C1 segment of cervical spinal cord (tissue), 14 donors: ENCODE measurements at regions not wholly inside any gene's neighbourhood (a gene's known extent, or its start where the extent isn't known, plus 50 kb on each side); places are given as distances from the start of the nearest gene placed in this dataset.
"Not testable (repeated sequence)": the region's sequence is repeated elsewhere in the genome, so short reads cannot be mapped to it uniquely, and the experiment has no call there.

Experiments used
- DNase-seq, 14 donors: peaks; one replicate each; lab custom pipeline; 2025; lab: John Stamatoyannopoulos, UW

DNA sequence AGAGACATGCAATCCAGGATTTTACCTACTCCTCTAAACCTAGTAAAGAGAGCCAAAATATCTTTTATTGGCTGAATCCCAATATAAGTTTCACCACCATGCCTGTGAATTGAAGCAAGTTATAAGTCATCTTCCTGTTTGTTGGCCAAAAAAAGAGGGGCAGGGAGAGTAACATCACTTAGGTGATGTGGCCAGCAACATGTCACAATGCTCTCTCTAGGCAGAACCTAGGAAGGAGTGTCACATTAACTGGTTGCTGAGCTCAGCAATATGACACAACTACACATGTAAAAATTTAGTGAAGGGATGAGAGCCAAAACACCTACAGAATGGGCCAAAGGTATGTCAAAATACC, 895.9 kb upstream of the AMELY start:
- DNase-seq = no peak

DNA sequence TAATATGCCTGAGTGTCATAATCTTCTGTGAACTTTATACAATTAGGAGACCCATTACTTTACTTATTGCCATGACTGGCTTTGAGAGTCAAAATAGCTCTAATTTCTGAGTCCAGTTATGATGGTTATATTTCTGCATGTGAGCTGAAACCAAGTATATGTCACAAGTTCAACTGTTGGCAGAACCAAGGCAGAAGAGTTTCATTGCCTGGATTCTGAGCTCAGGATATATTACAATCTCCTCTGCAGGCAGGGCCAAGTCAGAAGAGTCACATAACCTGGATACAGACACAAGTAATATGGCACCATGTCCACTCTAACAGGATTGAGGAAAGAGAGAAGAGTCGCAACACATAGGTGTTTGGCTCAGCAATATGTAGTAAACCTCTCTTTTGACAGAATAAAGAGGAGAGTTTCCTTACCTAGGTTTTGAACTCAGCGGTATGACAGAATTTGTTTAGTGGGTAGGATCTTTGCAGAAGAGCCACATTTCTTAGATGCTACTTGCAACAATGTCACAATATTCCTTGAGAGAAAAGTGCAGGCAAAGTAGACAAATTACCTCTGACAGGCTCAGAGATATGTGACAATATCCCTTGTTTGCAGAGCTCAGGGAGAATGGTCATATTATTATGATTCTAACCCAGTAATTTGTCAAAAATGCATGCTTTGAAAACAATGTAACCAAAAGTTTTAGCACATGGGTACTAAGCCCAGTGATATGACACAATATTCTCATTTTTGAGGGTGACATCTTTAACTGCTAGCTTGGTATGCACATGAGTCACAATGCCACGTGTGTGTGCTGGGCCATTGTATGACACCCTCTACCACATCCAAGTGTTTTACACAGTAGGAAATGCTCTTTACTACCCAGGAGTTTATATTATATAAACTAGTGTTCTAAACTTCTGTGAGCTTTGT, 895.3 kb upstream of the AMELY start:
- DNase-seq = no peak

DNA sequence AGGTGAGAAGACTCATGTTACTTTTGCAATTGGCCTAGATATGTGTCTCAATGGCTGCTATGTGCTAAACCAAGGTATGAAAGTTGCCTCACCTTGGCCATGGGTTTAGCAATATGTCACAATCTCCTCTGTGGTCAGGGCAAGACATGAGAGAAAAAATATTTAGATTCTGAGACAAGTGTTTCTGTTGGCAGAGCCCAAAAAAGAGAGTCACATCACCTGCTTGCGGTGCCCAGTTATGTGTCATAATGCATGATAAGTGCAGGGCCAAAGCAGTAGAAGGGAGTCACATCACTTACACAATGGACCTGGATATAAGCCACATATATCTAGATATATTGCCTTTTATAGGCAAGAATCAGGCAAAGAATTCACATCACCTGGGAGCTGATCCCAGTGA, 894.1 kb upstream of the AMELY start:
- DNase-seq = no peak

DNA sequence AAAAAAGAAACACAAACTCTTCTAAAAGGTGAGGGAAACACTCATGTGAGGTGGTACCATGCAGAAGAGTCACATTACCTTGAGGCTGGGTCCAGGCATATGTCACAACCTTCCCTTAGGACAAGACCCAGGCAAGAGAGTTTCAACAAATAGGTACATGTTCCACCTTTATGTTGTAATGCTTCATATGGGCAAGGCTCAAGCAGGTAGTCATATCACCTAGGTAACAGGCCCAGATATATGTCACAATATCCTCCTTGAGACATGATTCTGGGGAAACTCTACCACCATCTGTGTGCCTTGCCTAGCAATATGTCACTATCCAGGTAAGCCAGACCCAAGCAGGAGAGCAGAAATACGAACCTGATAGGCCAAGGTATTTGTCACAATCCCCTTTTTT, 892.2 kb upstream of the AMELY start:
- DNase-seq = no peak

DNA sequence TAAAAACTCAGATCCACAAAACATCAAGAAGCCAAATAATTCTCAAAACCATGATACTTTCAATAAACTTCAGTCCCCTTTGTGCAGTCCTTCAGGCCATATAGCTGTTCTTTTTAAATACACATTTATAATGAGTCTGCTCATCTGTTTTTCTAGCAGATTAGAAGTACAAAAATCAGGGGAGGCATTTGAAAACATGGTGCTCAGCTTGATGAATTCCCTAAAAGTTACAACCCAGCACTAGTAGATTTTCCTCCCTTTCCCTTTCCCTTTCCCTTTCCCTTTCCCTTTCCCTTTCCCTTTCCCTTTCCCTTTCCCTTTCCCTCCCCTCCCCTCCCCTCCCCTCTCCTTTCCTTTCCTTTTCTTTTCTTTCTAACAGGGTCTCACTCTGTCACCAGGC, 884.6 kb upstream of the AMELY start:
- DNase-seq = no peak

GRCh38 chrY:7794441-7794840, 882.9 kb upstream of the AMELY start:
- DNase-seq = no peak

DNA sequence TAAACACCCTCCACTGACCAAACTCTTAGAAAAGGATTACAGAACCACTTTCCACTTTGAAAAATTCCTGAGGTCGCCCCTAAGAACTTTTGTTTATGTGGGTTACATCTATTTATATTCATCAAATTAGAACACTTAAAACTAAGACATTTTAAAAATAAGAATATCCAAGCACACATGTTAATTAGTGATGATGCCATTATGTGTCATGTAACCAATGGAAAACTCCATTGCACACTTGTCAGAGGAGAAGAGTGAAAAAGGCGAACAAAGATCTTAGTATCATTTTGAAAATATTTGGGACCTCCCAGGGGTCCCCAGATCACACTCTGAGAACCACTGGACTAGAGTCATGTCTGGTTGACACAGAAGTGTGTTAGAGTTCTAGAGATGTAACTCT, 882.4 kb upstream of the AMELY start:
- no peak for DNase-seq

DNA sequence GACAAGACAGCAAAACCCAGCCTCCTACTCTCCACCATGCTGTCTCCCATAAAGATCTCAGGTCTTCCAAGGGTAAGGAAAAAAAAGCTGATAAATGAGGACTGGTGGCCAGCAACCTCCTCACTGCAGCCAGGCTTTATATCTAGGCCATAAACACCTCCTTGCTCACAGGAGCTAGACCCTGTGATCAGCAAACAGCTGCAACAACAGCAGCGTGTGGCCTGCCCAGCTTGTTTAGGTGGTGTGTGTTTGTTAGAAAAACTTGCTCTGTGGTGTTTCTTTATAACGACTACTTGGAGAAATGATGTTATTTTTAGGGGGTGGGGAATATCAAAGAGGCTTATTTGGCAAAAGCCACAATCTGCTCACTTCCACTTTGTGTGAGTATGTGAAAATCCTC, 880.9 kb upstream of the AMELY start:
- no peak for DNase-seq

DNA sequence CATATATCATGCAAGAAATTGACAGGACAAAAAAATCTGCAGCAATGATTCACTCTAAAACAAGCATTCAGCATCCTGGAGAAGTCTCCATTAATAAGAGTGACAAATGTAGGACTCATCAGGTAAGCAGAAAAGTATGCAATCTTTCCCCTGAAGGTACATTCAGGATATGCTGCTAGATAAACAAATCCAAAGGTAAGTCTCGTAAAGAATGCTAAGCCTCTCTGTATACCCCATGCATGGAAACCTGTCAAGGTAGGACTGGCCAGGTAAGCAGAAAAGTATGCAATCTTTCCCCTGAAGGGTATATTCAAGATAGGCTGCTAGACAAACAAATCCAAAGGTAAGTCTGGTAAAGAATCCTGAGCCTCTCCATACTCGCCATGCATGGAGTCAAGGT, 869.9 kb upstream of the AMELY start:
- no peak for DNase-seq

DNA sequence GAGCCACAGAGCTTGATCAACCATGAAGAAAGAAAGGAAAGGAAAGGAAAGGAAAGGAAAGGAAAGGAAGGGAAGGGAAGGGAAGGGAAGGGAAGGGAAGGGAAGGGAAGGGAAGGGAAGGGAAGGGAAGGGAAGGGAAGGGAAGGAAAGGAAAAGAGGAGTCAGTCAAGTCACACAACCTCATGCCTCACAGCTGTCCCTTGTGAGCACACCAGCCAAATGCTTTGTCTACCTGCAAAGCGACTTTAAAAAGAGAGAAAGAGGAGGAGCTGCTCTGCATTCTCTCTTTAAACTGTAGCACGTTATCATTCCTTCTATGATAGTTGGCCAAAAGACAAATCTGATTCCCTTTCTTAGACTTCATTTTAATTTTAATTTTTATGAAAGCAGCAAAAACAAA, 863.9 kb upstream of the AMELY start:
- DNase-seq = not testable (repeated sequence)

DNA sequence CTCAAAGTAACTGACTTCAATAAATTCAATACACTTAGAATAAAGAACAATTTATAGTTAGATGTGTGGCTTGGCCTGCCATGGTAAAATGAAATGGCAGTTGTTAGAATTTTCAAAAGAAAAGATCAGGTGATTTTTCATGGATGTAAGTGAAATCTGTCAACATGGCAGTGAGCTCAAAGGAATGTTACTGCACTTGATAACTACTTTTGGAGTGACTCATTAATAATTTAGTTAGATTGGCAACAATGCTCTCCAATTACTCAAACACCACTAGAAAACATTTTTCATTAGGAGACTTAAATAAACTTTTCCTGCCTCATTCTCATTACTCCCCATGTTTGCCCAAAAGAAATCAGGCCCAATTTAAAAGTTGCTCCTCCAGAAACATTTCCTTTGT, 860.2 kb upstream of the AMELY start:
- DNase-seq = no peak

DNA sequence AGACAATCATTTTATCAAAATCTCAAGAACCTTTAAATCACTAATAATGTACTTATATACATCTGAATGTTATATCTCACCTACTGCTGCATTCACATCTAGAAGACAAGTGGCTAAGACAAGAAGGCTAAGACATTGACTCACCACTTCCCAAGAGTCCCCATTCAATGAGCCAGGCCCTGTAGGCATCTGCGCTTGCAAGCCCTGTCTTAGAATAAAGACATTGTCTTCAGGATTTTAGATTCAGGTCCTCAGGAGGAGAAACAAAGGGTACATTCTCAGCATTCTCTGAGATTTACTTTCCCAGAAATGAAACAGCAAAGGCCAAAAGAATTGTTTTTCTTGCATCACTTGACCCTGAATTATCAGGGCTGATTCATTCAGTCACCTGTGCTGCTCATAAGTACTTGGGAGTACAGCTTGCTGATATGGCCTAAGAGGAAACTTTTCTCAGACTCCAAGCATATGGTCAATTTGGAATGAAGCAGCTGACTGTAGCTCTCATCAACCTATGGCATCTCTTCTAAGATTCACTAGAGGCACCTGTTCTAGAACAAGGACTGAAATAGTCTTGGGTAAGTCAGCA, 858.3 kb upstream of the AMELY start:
- no peak for DNase-seq

GRCh38 chrY:7768901-7769300, 857.3 kb upstream of the AMELY start:
- DNase-seq = peak in 1 of 14 donors; percentile 54

- no peak for DNase-seq
Observed at GRCh38 chrY:7753711-7754110, 842.2 kb upstream of the AMELY start.

GRCh38 chrY:7746781-7747180, 835.2 kb upstream of the AMELY start:
- no peak for DNase-seq

DNA sequence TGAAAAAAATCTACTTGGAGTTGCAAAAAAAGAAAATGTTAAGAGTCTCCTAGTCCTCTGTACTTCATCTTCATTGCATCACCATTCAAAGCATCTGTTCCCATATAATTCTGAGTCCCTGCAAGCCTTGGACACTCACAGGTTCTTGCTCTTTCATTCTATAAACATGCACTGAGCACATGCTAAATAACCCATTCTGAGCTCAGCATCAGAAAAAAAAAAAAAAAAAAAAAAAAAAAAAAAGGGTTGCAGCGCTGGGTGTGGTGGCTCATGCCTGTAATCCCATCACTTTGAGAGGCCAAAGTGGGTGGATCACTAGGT, 834.0 kb upstream of the AMELY start:
- DNase-seq = no peak

- DNase-seq = no peak
Observed at GRCh38 chrY:7744691-7745580, 833.4 kb upstream of the AMELY start.

DNA sequence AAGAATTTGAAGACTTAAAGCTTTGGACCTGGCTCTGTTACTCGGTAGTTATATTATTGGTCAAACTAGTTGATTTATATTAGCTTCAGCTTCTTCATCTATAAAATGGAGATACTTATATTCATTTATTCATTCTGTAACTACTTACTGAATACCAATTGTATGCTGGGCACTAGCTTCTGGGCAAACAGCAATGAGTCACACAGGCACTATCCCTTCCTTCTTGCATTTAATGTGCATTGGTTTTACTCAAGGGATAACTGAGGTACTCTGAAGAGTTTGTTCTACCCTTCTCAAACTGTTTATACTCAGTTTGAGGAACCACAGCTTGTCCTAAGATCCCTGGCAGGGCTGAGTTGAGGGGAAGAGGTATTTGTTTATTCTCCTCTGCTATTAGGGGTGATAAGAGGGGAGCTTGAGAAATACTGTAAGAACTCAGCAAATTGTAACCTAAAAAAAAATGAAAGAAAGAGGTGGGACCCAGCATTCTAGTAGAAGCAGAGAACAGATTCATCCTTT, 825.4 kb upstream of the AMELY start:
- DNase-seq = no peak

DNA sequence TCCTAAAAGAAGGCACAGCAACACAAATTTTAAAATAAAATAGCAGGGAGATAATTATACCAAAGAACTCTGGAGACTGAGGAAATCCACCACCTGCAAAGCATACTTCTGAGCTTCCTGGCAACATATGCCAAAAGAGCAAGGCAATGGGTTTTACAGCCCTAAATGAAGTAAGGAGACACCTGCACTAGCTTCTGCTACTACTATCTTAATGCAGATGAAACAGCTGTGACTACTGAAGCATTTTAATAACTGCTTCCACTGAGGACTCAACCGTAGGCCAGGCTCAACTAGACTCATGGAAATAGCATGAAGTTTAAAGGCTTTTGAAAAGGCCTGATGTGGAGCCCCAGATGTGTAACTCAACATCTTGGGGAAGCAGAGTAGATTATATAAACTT, 820.1 kb upstream of the AMELY start:
- DNase-seq = no peak

DNA sequence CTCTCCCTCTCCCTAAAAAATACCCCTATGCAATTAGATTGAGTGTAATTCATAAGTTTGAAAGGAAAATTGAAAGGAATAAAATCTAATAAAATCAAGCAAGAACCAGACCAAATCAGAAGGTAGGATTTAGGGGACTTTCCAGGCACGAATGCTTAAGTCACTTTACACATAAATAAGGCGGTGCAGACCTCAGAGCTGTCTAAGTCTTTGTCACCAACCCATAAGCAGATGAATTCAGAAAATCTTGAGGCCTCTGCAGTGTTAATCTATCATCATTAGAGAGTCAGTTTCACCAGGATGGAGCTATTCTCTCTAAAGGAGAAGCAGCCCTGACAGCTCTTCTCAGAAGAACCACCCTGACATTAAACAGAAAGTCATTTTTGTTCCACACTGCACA, 819.1 kb upstream of the AMELY start:
- DNase-seq = no peak

DNA sequence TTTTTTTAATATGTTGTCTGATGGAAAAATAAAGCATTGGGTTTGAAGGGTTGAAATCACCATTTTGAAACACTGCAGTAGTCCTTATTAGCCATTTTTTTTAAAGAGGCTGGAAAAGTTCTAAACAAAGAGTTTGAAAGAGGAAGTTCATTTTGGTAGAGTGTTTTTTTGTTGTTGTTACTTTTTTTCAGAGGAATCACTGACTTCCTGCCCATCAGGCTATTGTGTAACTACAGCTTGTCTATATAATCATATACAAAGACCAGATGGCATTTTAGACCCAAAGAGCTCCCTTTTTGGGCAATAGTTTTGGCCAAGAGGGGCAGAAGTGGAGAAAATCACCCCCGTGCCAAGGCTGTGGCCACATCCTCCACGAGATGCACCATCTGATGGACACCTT, 818.5 kb upstream of the AMELY start:
- DNase-seq = peak in 1 of 14 donors; percentile 0

DNA sequence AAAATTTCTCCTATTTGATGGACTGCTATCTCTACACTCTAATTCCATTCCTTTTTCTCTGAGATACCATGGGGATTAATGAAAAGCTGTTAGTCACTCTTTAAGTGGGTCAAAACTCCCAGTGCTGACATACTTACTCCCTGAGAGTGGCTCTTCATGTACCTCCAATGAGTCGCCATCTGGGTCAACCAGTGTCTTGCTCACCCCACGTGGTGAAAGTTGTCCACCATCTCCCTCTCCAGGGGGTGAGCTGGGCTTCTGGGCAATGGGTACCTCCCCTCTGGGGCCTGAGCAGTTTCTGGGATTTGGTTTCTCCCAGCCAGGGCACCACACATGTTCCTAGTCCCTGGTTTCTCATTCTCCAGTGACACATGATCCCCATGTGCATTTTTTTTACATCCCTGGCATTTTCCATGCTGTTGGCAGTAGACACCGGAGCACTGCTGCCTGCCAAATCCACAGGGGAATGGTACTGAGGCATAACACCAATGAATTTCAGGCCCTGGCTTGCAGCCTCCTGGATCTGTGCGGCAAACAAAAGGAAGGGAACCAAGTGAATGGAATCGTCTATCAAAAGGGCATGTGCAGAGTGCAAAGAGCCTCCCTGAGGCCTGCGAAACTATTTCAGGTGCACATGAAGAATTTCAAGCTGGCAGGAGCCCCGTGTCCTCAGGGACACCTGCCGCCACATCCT, 817.9 kb upstream of the AMELY start:
- peak in 3 of 14 donors; percentile 0 to 79 (median 15) for DNase-seq
